ENCODE measurements at regions not wholly inside any gene's neighbourhood (a gene's known extent, or its start where the extent isn't known, plus 50 kb on each side); places are given as distances from the start of the nearest gene placed in this dataset.
"Not testable (repeated sequence)": the region's sequence is repeated elsewhere in the genome, so short reads cannot be mapped to it uniquely, and the experiment has no call there.

- no peak for DNase-seq (ENCODE audit: low read depth)
These were observed 348.5 kb downstream of the RFC3 start for GRCh38 chr13:34166406-34166805.

GRCh38 chr13:34167347-34167746, 349.4 kb downstream of the RFC3 start:
- no peak for DNase-seq (ENCODE audit: low read depth)

GRCh38 chr13:34172048-34172447, 354.1 kb downstream of the RFC3 start:
- DNase-seq (ENCODE audit: low read depth) = no peak

- no peak for DNase-seq (ENCODE audit: low read depth)
These were observed 356.8 kb downstream of the RFC3 start for GRCh38 chr13:34174671-34175145.

- DNase-seq (ENCODE audit: low read depth) = no peak
These were observed 357.6 kb downstream of the RFC3 start for GRCh38 chr13:34175551-34175950.

GRCh38 chr13:34176633-34177032, 358.7 kb downstream of the RFC3 start:
- no peak for DNase-seq (ENCODE audit: low read depth)

GRCh38 chr13:34179481-34179880, 361.5 kb downstream of the RFC3 start:
- DNase-seq (ENCODE audit: low read depth) = no peak

- no peak for DNase-seq (ENCODE audit: low read depth)
These were observed 362.0 kb downstream of the RFC3 start for GRCh38 chr13:34179927-34180326.

GRCh38 chr13:34181256-34181655, 363.3 kb downstream of the RFC3 start:
- not testable (repeated sequence) for DNase-seq (ENCODE audit: low read depth)

GRCh38 chr13:34189946-34190345, 372.0 kb downstream of the RFC3 start:
- DNase-seq (ENCODE audit: low read depth) = no peak

- no peak for DNase-seq (ENCODE audit: low read depth)
These were observed 383.3 kb downstream of the RFC3 start for GRCh38 chr13:34201050-34201913.

- no peak for DNase-seq (ENCODE audit: low read depth)
These were observed 389.4 kb downstream of the RFC3 start for GRCh38 chr13:34207334-34207733.

GRCh38 chr13:34207872-34208271, 389.9 kb downstream of the RFC3 start:
- no peak for DNase-seq (ENCODE audit: low read depth)

GRCh38 chr13:34208336-34208735, 390.4 kb downstream of the RFC3 start:
- DNase-seq (ENCODE audit: low read depth) = no peak

GRCh38 chr13:34210341-34210740, 392.4 kb downstream of the RFC3 start:
- no peak for DNase-seq (ENCODE audit: low read depth)

- no peak for DNase-seq (ENCODE audit: low read depth)
These were observed 396.7 kb downstream of the RFC3 start for GRCh38 chr13:34214686-34215085.

GRCh38 chr13:34216256-34216655, 398.3 kb downstream of the RFC3 start:
- no peak for DNase-seq (ENCODE audit: low read depth)

- DNase-seq (ENCODE audit: low read depth) = no peak
These were observed 399.5 kb downstream of the RFC3 start for GRCh38 chr13:34217343-34218025.

- no peak for DNase-seq (ENCODE audit: low read depth)
These were observed 406.0 kb downstream of the RFC3 start for GRCh38 chr13:34223984-34224383.

GRCh38 chr13:34224877-34225276, 406.9 kb downstream of the RFC3 start:
- DNase-seq (ENCODE audit: low read depth) = no peak

GRCh38 chr13:34230271-34230670, 412.3 kb downstream of the RFC3 start:
- DNase-seq (ENCODE audit: low read depth) = no peak

- no peak for DNase-seq (ENCODE audit: low read depth)
These were observed 423.4 kb downstream of the RFC3 start for GRCh38 chr13:34241332-34241731.

- no peak for DNase-seq (ENCODE audit: low read depth)
These were observed 425.5 kb downstream of the RFC3 start for GRCh38 chr13:34243403-34243802.

All from stimulated activated CD8-positive, alpha-beta memory T cell treated with anti-CD3 and anti-CD28 coated beads, Interleukin-7, amount 100 ng/mL, for 24 hours (primary cell).